ENCODE measurements at regions not wholly inside any gene's neighbourhood (a gene's known extent, or its start where the extent isn't known, plus 50 kb on each side); places are given as distances from the start of the nearest gene placed in this dataset.

GRCh38 chr11:45472716-45473317 is 186.7 kb upstream of the SYT13 start:
- Histone ChIP-seq H3K4me2 (no peak overlapping the region), H3K79me2 (ENCODE audit: insufficient read depth) (no peaks in the 10 kb centered on the region), H3K36me3 (replicated peaks in 1 of 2; ENCODE audit: control insufficient read depth in 1 of 2, insufficient read depth in 2 of 2, low read length in 1 of 2) (no peaks in the 10 kb centered on the region), H2AFZ (ENCODE audit: low read depth) (no peak overlapping the region), H3K9me2 (no peaks in the 10 kb centered on the region), H3K27ac (ENCODE audit: low read depth in 2 of 2, low read length in 1 of 2) (no peak overlapping the region), H3K9ac (no peak overlapping the region), H3K9me3 (no peaks in the 10 kb centered on the region), H3K4me3 (ENCODE audit: low read depth in 2 of 2, low read length in 1 of 2) (no peak overlapping the region), H3K27me3 (ENCODE audit: insufficient read depth) (peaks cover 13% of the 10 kb centered on the region; the same call in 1 of the 2 replicates), H3K4me1 (ENCODE audit: control insufficient read depth in 1 of 2, insufficient read depth in 2 of 2, low read depth in 1 of 2, low read length in 1 of 2) (no peaks in the 10 kb centered on the region), H3F3A (replicated peaks; ENCODE audit: insufficient read depth) (no peaks in the 10 kb centered on the region), H4K20me1 (ENCODE audit: insufficient read depth) (no peaks in the 10 kb centered on the region)
- ChIA-PET POLR2A (no interaction called here), CTCF (no interaction called here)
- WGBS (ENCODE audit: low lambda C conversion rate), result 67% methylated on average over 9 of the region's 14 CpGs
- no peak for DNase-seq
- TF ChIP-seq MXI1 (IDR thresholded peaks at IDR 0.05; ENCODE audit: low read depth, low read length) (no peak), CTCF (IDR thresholded peaks at IDR 0.05) (no peak), RCOR1 (IDR thresholded peaks at IDR 0.05; ENCODE audit: low read length) (no peak), ZBTB33 (IDR thresholded peaks at IDR 0.05; ENCODE audit: borderline replicate concordance, low read depth) (no peak), FOXM1 (IDR thresholded peaks at IDR 0.05; ENCODE audit: low read depth) (no peak), NFIC (IDR thresholded peaks at IDR 0.05; ENCODE audit: borderline replicate concordance) (no peak), RAD21 (IDR thresholded peaks at IDR 0.05; ENCODE audit: low read length) (no peak), PBX3 (IDR thresholded peaks at IDR 0.05) (no peak), RFX5 (IDR thresholded peaks at IDR 0.05; ENCODE audit: low read length) (no peak)

- no peak overlapping the region for H3K27ac ChIP-seq (ENCODE audit: low read depth in 2 of 2, low read length in 1 of 2)
- ChIA-PET CTCF (interaction anchor here (1.5 kb wide), 1 partner anchor 183 kb away, joined by 5 read pairs; no protein-coding TSS in a partner anchor), POLR2A (no interaction called here)
- 17% methylated on average over 1 of the region's 4 CpGs for WGBS (ENCODE audit: low lambda C conversion rate)
- no peaks in the 10 kb centered on the region for H3K79me2 ChIP-seq (ENCODE audit: insufficient read depth)
- TF ChIP-seq USF1 (IDR thresholded peaks at IDR 0.05; ENCODE audit: borderline replicate concordance, low read depth) (no peak), SMC3 (IDR thresholded peaks at IDR 0.05; ENCODE audit: low read depth, low read length) (no peak), JUND (IDR thresholded peaks at IDR 0.05) (no peak), POLR2AphosphoS5 (IDR thresholded peaks at IDR 0.05; ENCODE audit: low read depth, low read length) (no peak), TAF1 (IDR thresholded peaks at IDR 0.05; ENCODE audit: borderline replicate concordance, low read depth, low read length) (no peak)
- H2AFZ ChIP-seq (ENCODE audit: low read depth), result no peak overlapping the region
- no peak for DNase-seq
- H3K36me3 ChIP-seq (replicated peaks in 1 of 2; ENCODE audit: control insufficient read depth in 1 of 2, insufficient read depth in 2 of 2, low read length in 1 of 2), result no peaks in the 10 kb centered on the region
- H3K4me1 ChIP-seq (ENCODE audit: control insufficient read depth in 1 of 2, insufficient read depth in 2 of 2, low read depth in 1 of 2, low read length in 1 of 2), result no peaks in the 10 kb centered on the region
- H3K4me3 ChIP-seq (ENCODE audit: low read depth in 2 of 2, low read length in 1 of 2), result no peak overlapping the region
- no peaks in the 10 kb centered on the region for H3F3A ChIP-seq (replicated peaks; ENCODE audit: insufficient read depth)
- H4K20me1 ChIP-seq (ENCODE audit: insufficient read depth), result no peaks in the 10 kb centered on the region
- no peaks in the 10 kb centered on the region; the same call in 1 of the 2 replicates for H3K27me3 ChIP-seq (ENCODE audit: insufficient read depth)
- H3K9ac ChIP-seq, result no peak overlapping the region
- no peaks in the 10 kb centered on the region for H3K9me3 ChIP-seq
- H3K9me2 ChIP-seq, result no peaks in the 10 kb centered on the region
- H3K4me2 ChIP-seq, result no peak overlapping the region
Measured at GRCh38 chr11:45471266-45471665, 185.1 kb upstream of the SYT13 start.
